ENCODE measurements at regions not wholly inside any gene's neighbourhood (a gene's known extent, or its start where the extent isn't known, plus 50 kb on each side); places are given as distances from the start of the nearest gene placed in this dataset.

DNA sequence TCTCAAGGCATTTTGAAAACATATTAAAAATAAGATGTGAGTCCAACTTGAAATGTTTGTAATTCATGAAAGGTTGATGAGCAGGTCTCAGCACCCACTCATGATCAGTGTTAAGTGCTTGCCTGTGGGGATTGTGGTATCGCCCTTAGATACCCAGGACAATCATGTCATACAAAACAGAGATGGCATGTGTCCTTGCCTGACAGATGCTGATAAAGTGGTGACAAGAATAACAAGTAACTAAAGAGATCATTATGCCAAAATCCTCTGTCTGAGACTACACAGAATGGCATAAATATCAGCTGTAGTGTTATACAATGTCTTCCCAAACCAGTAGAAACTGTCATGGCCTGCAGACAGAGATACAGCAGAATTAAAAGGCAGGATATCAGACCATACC, 930.3 kb downstream of the SUCLG1 start:
- H3K36me3 ChIP-seq, result no peaks in the 10 kb centered on the region
- no peak overlapping the region for H3K4me3 ChIP-seq
- intact Hi-C loops (cut with DNase I; ENCODE audit: low total_unique reads), result no loop called here
- TF ChIP-seq POLR2AphosphoS5 (IDR thresholded peaks at IDR 0.05), result no peak
- TF ChIP-seq, protein P1, sequence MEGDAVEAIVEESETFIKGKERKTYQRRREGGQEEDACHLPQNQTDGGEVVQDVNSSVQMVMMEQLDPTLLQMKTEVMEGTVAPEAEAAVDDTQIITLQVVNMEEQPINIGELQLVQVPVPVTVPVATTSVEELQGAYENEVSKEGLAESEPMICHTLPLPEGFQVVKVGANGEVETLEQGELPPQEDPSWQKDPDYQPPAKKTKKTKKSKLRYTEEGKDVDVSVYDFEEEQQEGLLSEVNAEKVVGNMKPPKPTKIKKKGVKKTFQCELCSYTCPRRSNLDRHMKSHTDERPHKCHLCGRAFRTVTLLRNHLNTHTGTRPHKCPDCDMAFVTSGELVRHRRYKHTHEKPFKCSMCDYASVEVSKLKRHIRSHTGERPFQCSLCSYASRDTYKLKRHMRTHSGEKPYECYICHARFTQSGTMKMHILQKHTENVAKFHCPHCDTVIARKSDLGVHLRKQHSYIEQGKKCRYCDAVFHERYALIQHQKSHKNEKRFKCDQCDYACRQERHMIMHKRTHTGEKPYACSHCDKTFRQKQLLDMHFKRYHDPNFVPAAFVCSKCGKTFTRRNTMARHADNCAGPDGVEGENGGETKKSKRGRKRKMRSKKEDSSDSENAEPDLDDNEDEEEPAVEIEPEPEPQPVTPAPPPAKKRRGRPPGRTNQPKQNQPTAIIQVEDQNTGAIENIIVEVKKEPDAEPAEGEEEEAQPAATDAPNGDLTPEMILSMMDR (IDR thresholded peaks at IDR 0.05), result no peak
- no peak for TF ChIP-seq POLR2A (IDR thresholded peaks at IDR 0.05)
- H3K27ac ChIP-seq, result no peak overlapping the region
- H3K4me1 ChIP-seq, result no peaks in the 10 kb centered on the region
- DNase-seq (ENCODE audit: low spot score in 2 of 2), result no peak
- no peaks in the 10 kb centered on the region for H3K9me3 ChIP-seq
- H3K27me3 ChIP-seq, result no peaks in the 10 kb centered on the region

DNA sequence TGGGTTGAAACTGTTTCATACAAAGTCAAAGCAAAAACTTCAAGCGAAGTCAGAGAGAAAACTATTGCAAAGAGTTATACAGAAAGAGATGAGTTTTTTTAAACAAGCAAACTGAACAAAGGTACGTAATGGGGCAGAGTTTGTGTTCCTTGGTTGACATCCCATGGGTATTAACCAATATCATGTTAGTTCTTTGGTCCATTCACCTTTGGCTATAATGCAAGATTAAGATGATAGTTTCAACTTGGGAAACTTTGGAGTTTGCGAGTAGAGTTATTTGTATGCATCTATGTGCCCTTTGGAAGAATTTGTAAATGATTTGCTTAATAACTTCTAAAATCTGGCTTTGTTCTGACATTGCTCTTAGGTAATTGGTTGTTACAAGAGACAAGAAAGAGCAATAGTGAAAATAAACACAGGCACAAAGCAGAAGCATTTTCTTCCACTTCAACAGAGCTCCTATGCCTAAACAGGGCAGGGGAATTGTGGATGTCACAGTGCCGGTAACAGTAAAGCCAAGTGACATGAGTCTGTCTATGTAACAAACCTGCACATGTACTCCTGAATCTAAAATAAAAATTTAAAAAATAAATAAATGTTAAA, 936.1 kb downstream of the SUCLG1 start:
- Histone ChIP-seq H3K27ac (no peak overlapping the region), H3K27me3 (no peaks in the 10 kb centered on the region), H3K36me3 (no peaks in the 10 kb centered on the region), H3K4me1 (no peaks in the 10 kb centered on the region), H3K4me3 (no peak overlapping the region), H3K9me3 (no peaks in the 10 kb centered on the region)
- DNase-seq (ENCODE audit: low spot score in 2 of 2), result no peak
- TF ChIP-seq POLR2A (IDR thresholded peaks at IDR 0.05) (no peak), POLR2AphosphoS5 (IDR thresholded peaks at IDR 0.05) (no peak)
- TF ChIP-seq, protein P1 (IDR thresholded peaks at IDR 0.05), result no peak
- intact Hi-C loops (cut with DNase I; ENCODE audit: low total_unique reads), result no loop called here

DNA sequence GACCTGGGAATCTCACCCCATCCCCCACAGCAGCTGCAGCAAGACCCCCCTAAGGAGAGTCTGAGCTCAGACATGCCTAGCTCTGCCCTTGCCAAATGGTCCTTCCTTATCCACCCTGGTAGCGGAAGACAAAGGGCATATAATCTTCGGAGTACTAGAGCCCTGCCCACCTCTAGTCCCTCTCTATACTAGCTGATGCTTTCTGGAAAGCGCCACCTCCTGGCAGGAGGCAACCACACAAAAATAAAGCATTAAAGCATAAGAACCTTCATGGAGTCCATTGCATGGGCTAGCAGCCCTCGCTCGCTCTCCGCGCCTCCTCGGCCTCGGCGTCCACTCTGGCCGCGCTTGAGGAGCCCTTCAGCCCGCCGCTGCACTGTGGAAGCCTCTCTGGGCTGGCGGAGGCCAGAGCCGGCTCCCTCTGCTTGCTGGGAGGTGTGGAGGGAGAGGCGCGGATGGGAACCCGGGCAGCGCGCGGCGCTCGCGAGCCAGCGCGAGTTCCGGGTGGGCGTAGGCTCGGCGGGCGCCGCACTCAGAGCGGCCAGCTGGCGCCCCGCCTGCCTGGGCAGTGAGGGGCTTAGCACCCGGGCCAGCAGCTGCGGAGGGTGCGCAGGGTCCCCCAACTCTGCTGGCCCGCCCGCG, 941.2 kb downstream of the SUCLG1 start:
- Histone ChIP-seq H3K4me1 (no peaks in the 10 kb centered on the region), H3K27ac (no peak overlapping the region), H3K36me3 (no peaks in the 10 kb centered on the region), H3K27me3 (no peaks in the 10 kb centered on the region), H3K4me3 (no peak overlapping the region), H3K9me3 (no peaks in the 10 kb centered on the region)
- DNase-seq (ENCODE audit: low spot score in 2 of 2), result no peak
- intact Hi-C loops (cut with DNase I; ENCODE audit: low total_unique reads), result no loop called here
- TF ChIP-seq POLR2A (IDR thresholded peaks at IDR 0.05) (no peak), POLR2AphosphoS5 (IDR thresholded peaks at IDR 0.05) (no peak)
- TF ChIP-seq, protein P1 (IDR thresholded peaks at IDR 0.05), result no peak

DNA sequence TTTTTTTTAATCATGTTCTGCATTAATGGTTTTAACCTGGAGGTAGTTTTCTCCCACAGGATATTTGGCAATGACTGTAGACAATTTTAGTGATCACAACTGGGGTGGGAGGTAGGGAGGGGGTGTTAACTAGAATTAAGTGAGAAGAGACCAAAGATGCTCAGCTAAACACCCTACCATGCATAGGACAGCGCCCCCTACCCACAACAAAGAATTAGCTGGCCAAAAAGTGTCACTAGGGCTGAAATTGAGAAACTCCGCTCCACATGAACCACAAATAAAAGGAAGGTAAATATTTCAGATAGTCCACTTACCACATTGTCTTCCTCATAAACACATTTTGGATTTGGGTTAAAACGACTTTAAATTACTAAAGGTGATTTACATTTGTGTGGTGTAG, 942.6 kb downstream of the SUCLG1 start:
- Histone ChIP-seq H3K27ac (no peak overlapping the region), H3K36me3 (no peaks in the 10 kb centered on the region), H3K4me1 (no peaks in the 10 kb centered on the region), H3K4me3 (no peak overlapping the region), H3K27me3 (no peaks in the 10 kb centered on the region), H3K9me3 (no peaks in the 10 kb centered on the region)
- DNase-seq (ENCODE audit: low spot score in 2 of 2), result no peak
- intact Hi-C loops (cut with DNase I; ENCODE audit: low total_unique reads), result no loop called here
- TF ChIP-seq POLR2AphosphoS5 (IDR thresholded peaks at IDR 0.05), result no peak
- TF ChIP-seq POLR2A (IDR thresholded peaks at IDR 0.05), result no peak
- TF ChIP-seq, protein P1 (IDR thresholded peaks at IDR 0.05), result no peak

DNA sequence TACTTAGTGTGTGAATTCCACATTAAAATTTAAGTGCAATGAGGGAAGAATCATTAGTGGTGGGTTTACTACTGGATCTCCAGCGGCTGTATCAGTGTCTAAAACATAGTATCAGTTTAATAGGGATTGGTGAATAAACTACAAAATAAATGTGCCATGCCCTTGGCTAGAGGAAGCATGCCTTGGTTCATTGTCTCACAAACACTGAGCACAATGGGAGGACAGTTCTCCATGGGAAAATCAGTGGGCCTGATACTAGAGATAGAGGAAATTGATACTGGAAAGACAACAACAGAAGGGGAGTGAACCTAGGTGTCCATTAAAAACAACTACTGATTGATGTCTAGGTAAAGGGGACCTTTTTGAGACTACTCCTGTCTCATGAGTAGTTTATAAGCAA, 971.6 kb downstream of the SUCLG1 start:
- no peak for TF ChIP-seq POLR2A (IDR thresholded peaks at IDR 0.05)
- TF ChIP-seq, protein P1 (IDR thresholded peaks at IDR 0.05), result no peak
- TF ChIP-seq POLR2AphosphoS5 (IDR thresholded peaks at IDR 0.05), result no peak
- H3K27ac ChIP-seq, result no peak overlapping the region
- no peaks in the 10 kb centered on the region for H3K4me1 ChIP-seq
- no peaks in the 10 kb centered on the region for H3K27me3 ChIP-seq
- intact Hi-C loops (cut with DNase I; ENCODE audit: low total_unique reads), result no loop called here
- no peak for DNase-seq (ENCODE audit: low spot score in 2 of 2)
- H3K4me3 ChIP-seq, result no peak overlapping the region
- no peaks in the 10 kb centered on the region for H3K36me3 ChIP-seq
- H3K9me3 ChIP-seq, result peaks cover 0 to 5% of the 10 kb centered on the region in 2 donors

All from breast epithelium (tissue), 4 donors.